ENCODE measurements at regions not wholly inside any gene's neighbourhood (a gene's known extent, or its start where the extent isn't known, plus 50 kb on each side); places are given as distances from the start of the nearest gene placed in this dataset.
"Not testable (repeated sequence)": the region's sequence is repeated elsewhere in the genome, so short reads cannot be mapped to it uniquely, and the experiment has no call there.

DNA sequence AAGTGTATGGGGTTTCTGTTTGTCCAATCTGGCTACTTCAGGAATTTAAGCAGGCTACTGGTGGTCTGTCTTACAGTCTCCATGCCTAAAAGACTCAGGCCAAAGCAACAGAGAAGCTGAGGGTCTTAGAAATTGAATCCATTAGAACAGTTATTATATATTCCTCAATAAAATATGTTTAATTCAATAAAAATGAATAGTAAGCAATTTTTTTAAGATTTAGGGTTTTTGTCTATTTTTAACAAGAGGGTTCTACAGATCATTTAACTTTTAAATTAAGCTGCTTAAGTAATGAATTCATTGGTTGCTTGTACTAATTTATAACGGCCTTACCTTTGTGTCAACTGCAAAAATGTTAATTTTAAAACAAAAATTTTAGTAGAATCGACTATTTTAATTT is 832.6 kb upstream of the SLC39A10 start:
- TF ChIP-seq, protein P1, sequence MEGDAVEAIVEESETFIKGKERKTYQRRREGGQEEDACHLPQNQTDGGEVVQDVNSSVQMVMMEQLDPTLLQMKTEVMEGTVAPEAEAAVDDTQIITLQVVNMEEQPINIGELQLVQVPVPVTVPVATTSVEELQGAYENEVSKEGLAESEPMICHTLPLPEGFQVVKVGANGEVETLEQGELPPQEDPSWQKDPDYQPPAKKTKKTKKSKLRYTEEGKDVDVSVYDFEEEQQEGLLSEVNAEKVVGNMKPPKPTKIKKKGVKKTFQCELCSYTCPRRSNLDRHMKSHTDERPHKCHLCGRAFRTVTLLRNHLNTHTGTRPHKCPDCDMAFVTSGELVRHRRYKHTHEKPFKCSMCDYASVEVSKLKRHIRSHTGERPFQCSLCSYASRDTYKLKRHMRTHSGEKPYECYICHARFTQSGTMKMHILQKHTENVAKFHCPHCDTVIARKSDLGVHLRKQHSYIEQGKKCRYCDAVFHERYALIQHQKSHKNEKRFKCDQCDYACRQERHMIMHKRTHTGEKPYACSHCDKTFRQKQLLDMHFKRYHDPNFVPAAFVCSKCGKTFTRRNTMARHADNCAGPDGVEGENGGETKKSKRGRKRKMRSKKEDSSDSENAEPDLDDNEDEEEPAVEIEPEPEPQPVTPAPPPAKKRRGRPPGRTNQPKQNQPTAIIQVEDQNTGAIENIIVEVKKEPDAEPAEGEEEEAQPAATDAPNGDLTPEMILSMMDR (IDR thresholded peaks at IDR 0.05; ENCODE audit: insufficient read depth, low read depth, low read length), result no peak
- DNase-seq (ENCODE audit: low read depth), result no peak
- H3K4me3 ChIP-seq (ENCODE audit: low read depth, low read length), result no peak overlapping the region

DNA sequence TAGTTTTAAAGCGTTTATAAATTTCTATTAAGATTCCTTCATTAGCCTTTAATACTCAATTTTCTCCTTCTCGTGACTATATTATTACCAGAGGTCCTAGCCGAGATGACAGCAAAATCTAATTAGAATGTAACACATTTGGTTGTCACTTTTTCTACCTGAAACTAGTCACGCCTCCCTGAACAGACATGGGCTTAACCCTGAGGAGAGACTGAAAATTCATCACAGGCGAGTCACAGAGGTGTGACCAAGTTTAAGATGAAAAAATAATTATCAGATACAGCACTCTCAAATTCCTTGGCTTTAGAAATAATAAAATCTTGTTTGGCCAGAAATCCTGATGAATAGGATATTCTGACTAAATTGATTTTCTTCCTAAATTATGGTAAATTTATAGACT is 834.4 kb upstream of the SLC39A10 start:
- TF ChIP-seq, protein P1 (IDR thresholded peaks at IDR 0.05; ENCODE audit: insufficient read depth, low read depth, low read length), result no peak
- no peak overlapping the region for H3K4me3 ChIP-seq (ENCODE audit: low read depth, low read length)
- no peak for DNase-seq (ENCODE audit: low read depth)

DNA sequence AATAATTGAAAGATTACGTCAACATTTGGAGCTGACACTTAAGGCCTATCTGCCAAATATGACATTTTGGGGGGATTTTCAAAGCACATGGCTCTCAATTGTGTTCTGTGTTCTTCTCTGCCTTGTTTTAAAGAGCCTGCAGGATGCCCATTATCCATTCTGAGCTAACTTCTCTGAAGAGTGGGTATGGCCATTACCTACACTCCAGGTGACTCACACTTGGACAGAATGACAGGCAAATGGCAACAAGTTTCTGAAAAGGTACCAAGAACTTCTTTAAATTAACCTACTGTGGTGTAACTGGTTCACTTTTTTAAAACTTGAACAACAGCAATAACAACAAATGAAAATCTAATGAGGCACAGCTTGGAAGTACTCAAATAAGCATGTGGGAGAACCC is 834.9 kb upstream of the SLC39A10 start:
- DNase-seq (ENCODE audit: low read depth), result no peak
- TF ChIP-seq, protein P1 (IDR thresholded peaks at IDR 0.05; ENCODE audit: insufficient read depth, low read depth, low read length), result no peak
- no peak overlapping the region for H3K4me3 ChIP-seq (ENCODE audit: low read depth, low read length)

DNA sequence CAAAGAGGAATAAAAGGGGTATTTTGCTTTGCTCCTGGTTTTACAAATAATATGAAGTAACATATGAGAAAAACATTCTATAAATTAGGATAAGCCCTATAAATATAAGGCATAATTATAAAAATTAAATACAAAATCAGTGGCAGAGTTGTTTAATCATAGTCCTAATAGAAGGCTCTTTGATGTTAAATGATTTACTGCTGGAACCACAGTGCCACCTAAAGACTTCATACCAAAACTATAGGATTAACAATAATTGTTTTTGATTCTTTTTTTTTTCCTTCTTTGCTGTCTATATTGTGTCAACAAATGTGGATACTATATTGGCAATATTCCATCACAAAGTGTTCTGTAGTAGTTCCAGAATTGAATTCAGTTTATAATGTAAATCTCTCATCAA is 837.7 kb upstream of the SLC39A10 start:
- no peak overlapping the region for H3K4me3 ChIP-seq (ENCODE audit: low read depth, low read length)
- TF ChIP-seq, protein P1 (IDR thresholded peaks at IDR 0.05; ENCODE audit: insufficient read depth, low read depth, low read length), result no peak
- no peak for DNase-seq (ENCODE audit: low read depth)

DNA sequence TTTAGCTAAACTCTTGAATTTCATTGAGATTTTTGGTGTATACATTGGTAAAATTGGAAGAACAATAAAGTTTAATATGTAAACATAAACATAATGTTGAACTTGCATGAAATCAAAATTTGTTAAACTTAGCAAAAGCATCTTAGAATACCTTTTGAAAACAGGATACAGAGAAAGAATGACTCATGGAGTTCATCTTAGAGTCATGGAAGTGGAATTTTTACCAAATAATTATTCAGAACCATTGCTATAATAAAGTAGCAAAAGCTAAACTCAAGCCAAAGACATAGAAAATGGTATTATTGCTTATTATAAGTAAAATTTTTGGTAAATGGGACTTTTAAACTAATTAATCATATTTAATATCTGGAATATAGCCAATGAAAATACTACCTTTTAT is 841.6 kb upstream of the SLC39A10 start:
- TF ChIP-seq, protein P1 (IDR thresholded peaks at IDR 0.05; ENCODE audit: insufficient read depth, low read depth, low read length), result no peak

DNA sequence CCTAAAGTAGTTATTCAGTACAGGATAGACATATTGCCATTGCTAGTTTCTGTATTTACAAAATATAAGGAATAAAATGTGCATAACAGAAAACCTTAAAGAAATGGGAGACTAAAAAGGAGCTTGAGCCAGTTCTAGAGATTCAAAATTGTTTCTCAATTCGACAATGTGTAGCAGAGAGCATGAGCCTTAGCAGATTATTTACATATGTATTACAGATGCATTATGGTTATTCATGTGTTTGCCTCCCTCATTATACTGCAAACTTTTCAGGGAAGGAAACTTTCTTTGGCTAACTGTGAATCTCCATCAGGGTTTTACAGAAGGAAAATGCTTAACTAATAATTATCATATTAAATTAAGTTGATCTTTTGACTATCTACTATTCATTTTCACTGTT is 854.4 kb upstream of the SLC39A10 start:
- DNase-seq (ENCODE audit: low read depth), result no peak
- no peak overlapping the region for H3K4me3 ChIP-seq (ENCODE audit: low read depth, low read length)
- TF ChIP-seq, protein P1 (IDR thresholded peaks at IDR 0.05; ENCODE audit: insufficient read depth, low read depth, low read length), result no peak

More for the DNA sequence above, 841.6 kb upstream of the SLC39A10 start:
- DNase-seq (ENCODE audit: low read depth), result no peak
- no peak overlapping the region for H3K4me3 ChIP-seq (ENCODE audit: low read depth, low read length)

DNA sequence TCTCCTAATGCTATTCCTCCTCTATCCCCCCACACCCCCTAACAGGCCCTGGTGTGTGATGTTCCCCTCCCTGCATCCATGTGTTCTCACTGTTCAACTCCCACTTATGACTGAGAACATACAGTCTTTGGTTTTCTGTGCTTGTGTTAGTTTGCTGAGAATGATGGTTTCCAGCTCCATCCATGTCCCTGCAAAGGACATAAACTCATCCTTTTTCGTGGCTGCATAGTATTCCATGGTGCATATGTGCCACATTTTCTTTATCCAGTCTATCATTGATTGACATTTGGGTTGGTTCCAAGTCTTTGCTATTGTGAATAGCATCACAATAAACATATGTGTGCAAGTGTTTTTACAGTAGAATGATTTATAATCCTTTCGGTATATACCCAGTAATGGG is 870.0 kb upstream of the SLC39A10 start:
- not testable (repeated sequence) for DNase-seq (ENCODE audit: low read depth)

DNA sequence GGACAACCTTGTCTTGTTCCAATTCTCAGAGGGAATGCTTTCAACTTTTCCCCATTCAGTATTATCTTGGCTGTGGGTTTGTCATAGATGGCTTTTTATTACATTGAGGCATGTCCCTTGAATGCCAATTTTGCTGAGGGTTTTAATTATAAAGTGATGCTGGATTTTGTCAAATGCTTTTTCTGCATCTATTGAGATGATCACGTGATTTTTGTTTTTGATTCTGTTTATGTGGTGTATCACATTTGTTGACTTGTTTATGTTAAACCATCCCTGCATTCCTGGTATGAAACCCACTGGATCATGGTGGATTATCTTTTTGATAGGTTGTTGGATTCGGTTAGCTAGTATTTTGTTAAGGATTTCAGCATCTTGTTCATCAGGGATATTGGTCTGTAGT is 885.6 kb upstream of the SLC39A10 start:
- H3K4me3 ChIP-seq (ENCODE audit: low read depth, low read length), result not testable (repeated sequence)

More for the DNA sequence above, 870.0 kb upstream of the SLC39A10 start:
- not testable (repeated sequence) for H3K4me3 ChIP-seq (ENCODE audit: low read depth, low read length)

More for the DNA sequence above, 885.6 kb upstream of the SLC39A10 start:
- DNase-seq (ENCODE audit: low read depth), result not testable (repeated sequence)

All from fibroblast of villous mesenchyme (primary cell).